GM23338 (cell line): ENCODE measurements at regions not wholly inside any gene's neighbourhood (a gene's known extent, or its start where the extent isn't known, plus 50 kb on each side); places are given as distances from the start of the nearest gene placed in this dataset.

Experiments used
- ATAC-seq: fragments of 200-7000 bp; cut with Tn5 transposase; 3 replicates; pipeline ENCODE4 v1.9.1; 2020
- DNase-seq: peaks from one replicate; pipeline ENCODE4 v3.0.0-alpha.2; 2015; ENCODE audit warnings: low spot score
- H2AFZ ChIP-seq: fragments of 200-600 bp; sonication (generic); 2 replicates; pipeline ENCODE4 v1.8.0; 2016; ENCODE audit warnings: antibody characterized with exemption, mild to moderate bottlenecking, moderate library complexity
- H3F3A ChIP-seq: fragments of 200-600 bp; sonication (generic); replicated peaks from 2 replicates; pipeline ENCODE4 v1.8.0; 2017; ENCODE audit warnings: antibody characterized with exemption, mixed run types, low read depth
- H3K27ac ChIP-seq: fragments of 200-600 bp; sonication (generic); 2 replicates; pipeline ENCODE4 v1.6.1; 2016; ENCODE audit warnings: low read depth
- H3K27me3 ChIP-seq: fragments of 200-600 bp; sonication (generic); 2 replicates; pipeline ENCODE4 v1.8.0; 2016; ENCODE audit warnings: mild to moderate bottlenecking, mixed run types, moderate library complexity; ENCODE audit not compliant: insufficient read depth
- H3K36me3 ChIP-seq: fragments of 200-600 bp; sonication (generic); 2 replicates; pipeline ENCODE4 v1.8.0; 2016; ENCODE audit warnings: mild to moderate bottlenecking; ENCODE audit not compliant: insufficient read depth
- H3K4me1 ChIP-seq: fragments of 200-600 bp; sonication (generic); 2 replicates; pipeline ENCODE4 v1.8.0; 2016; ENCODE audit warnings: mild to moderate bottlenecking, moderate library complexity; ENCODE audit not compliant: insufficient read depth
- H3K4me2 ChIP-seq: fragments of 200-600 bp; sonication (generic); 2 replicates; pipeline ENCODE4 v1.7.1; 2017; ENCODE audit warnings: mixed run types
- H3K4me3 ChIP-seq: fragments of 200-600 bp; sonication (generic); 2 replicates; pipeline ENCODE4 v1.6.1; 2016; ENCODE audit warnings: mixed run types
- H3K79me2 ChIP-seq: fragments of 200-600 bp; sonication (generic); replicated peaks from 2 replicates; pipeline ENCODE4 v1.8.0; 2017; ENCODE audit warnings: mild to moderate bottlenecking; ENCODE audit not compliant: insufficient read depth
- H3K9me2 ChIP-seq: fragments of 200-600 bp; sonication (generic); 2 replicates; pipeline ENCODE4 v1.8.0; 2017; ENCODE audit not compliant: insufficient read depth
- H4K20me1 ChIP-seq: fragments of 200-600 bp; sonication (generic); replicated peaks from 2 replicates; pipeline ENCODE4 v1.8.0; 2017; ENCODE audit warnings: mild to moderate bottlenecking; ENCODE audit not compliant: insufficient read depth
- H3K27ac Mint-ChIP-seq: 2 replicates; pipeline ENCODE4 v1.8.0; 2020; ENCODE audit warnings: inconsistent platforms, mild to moderate bottlenecking, moderate library complexity, mixed read lengths
- H3K27me3 Mint-ChIP-seq: 3 replicates; pipeline ENCODE4 v1.8.0; 2022; ENCODE audit warnings: low read depth, mild to moderate bottlenecking, moderate library complexity, mixed read lengths, inconsistent platforms; ENCODE audit not compliant: insufficient read depth, poor library complexity
- H3K36me3 Mint-ChIP-seq: 3 replicates; pipeline ENCODE4 v1.8.0; 2021; ENCODE audit warnings: low read depth, mild to moderate bottlenecking, inconsistent platforms, moderate library complexity, mixed read lengths
- H3K4me1 Mint-ChIP-seq: 3 replicates; pipeline ENCODE4 v1.8.0; 2020; ENCODE audit warnings: mild to moderate bottlenecking, inconsistent platforms, mixed read lengths
- H3K4me3 Mint-ChIP-seq: 3 replicates; pipeline ENCODE4 v1.8.0; 2021; ENCODE audit warnings: moderate library complexity, mild to moderate bottlenecking, inconsistent platforms, mixed read lengths
- H3K9me3 Mint-ChIP-seq: 3 replicates; pipeline ENCODE4 v1.8.0; 2020; ENCODE audit warnings: moderate library complexity, mild to moderate bottlenecking, inconsistent platforms, mixed read lengths
- CREB1 ChIP-seq: fragments of 250-450 bp; sonication (Bioruptor Pico); IDR thresholded peaks from 2 replicates; pipeline ENCODE4 v1.5.0; 2020; ENCODE audit warnings: low read depth, mild to moderate bottlenecking, moderate library complexity
- POLR2AphosphoS5 ChIP-seq: IDR thresholded peaks from 2 replicates; pipeline ENCODE4 v1.6.1; 2016; ENCODE audit warnings: antibody characterized with exemption, low read depth
- STAT1 ChIP-seq: IDR thresholded peaks from one replicate; pipeline ENCODE4 v1.6.1; 2016; ENCODE audit warnings: antibody characterized with exemption; ENCODE audit not compliant: unreplicated experiment
- ZNF331 ChIP-seq: fragments of 250-450 bp; sonication (Bioruptor Pico); IDR thresholded peaks from 2 replicates; pipeline ENCODE4 v1.5.0; 2020; ENCODE audit warnings: low read depth, mild to moderate bottlenecking, moderate library complexity
- TF ChIP-seq, protein P1 (sequence below): IDR thresholded peaks from 2 replicates; pipeline ENCODE4 v1.6.1; 2016; ENCODE audit warnings: antibody characterized with exemption
- TF ChIP-seq, protein P2 (sequence below): IDR thresholded peaks from one replicate; pipeline ENCODE4 v1.6.1; 2018; ENCODE audit warnings: antibody characterized with exemption; ENCODE audit not compliant: unreplicated experiment
- TF ChIP-seq, protein P3 (sequence below): fragments of 250-450 bp; sonication (Bioruptor Pico); IDR thresholded peaks from 2 replicates; pipeline ENCODE4 v1.5.0; 2020; ENCODE audit warnings: mild to moderate bottlenecking, moderate library complexity

DNA sequence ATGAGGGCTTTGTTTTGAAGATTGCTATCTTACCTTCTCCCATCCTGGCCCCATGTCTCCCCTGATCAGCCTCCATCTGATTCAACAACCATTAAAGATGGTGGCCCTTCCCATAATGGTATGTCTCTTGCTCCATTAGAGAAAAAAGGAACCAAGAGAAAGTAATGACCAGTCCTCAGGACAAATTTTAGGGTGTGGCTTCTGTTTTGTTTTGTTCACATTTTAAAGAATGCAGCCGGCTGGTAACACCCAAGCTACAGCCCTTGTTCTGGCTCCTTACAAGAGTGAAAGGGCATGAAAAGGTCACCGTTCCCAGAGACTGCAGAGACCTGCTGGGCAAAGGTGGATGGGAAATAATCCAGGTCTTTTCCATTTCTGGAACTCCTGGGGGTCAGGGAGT, 287.9 kb upstream of the NEBL start:
- H3K4me1 Mint-ChIP-seq: peaks cover 5% of the 10 kb centered on the region; the same call in 2 of the 3 replicates
- ATAC-seq: no peak
- Histone ChIP-seq H3K79me2 (no peaks in the 10 kb centered on the region), H3K36me3 (no peaks in the 10 kb centered on the region), H3K27me3 (no peaks in the 10 kb centered on the region), H4K20me1 (no peaks in the 10 kb centered on the region), H3K4me1 (no peaks in the 10 kb centered on the region; the same call in 1 of the 2 replicates), H3F3A (0 out of 2 replicates have a peak, but pooled peaks cover 4% of the 10 kb centered on the region), H2AFZ (no peak overlapping the region), H3K9me2 (no peaks in the 10 kb centered on the region), H3K4me2 (no peak overlapping the region), H3K4me3 (no peak overlapping the region), H3K27ac (no peak overlapping the region)
- TF ChIP-seq, protein P1, sequence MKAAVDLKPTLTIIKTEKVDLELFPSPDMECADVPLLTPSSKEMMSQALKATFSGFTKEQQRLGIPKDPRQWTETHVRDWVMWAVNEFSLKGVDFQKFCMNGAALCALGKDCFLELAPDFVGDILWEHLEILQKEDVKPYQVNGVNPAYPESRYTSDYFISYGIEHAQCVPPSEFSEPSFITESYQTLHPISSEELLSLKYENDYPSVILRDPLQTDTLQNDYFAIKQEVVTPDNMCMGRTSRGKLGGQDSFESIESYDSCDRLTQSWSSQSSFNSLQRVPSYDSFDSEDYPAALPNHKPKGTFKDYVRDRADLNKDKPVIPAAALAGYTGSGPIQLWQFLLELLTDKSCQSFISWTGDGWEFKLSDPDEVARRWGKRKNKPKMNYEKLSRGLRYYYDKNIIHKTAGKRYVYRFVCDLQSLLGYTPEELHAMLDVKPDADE: no peak
- TF ChIP-seq, protein P2, sequence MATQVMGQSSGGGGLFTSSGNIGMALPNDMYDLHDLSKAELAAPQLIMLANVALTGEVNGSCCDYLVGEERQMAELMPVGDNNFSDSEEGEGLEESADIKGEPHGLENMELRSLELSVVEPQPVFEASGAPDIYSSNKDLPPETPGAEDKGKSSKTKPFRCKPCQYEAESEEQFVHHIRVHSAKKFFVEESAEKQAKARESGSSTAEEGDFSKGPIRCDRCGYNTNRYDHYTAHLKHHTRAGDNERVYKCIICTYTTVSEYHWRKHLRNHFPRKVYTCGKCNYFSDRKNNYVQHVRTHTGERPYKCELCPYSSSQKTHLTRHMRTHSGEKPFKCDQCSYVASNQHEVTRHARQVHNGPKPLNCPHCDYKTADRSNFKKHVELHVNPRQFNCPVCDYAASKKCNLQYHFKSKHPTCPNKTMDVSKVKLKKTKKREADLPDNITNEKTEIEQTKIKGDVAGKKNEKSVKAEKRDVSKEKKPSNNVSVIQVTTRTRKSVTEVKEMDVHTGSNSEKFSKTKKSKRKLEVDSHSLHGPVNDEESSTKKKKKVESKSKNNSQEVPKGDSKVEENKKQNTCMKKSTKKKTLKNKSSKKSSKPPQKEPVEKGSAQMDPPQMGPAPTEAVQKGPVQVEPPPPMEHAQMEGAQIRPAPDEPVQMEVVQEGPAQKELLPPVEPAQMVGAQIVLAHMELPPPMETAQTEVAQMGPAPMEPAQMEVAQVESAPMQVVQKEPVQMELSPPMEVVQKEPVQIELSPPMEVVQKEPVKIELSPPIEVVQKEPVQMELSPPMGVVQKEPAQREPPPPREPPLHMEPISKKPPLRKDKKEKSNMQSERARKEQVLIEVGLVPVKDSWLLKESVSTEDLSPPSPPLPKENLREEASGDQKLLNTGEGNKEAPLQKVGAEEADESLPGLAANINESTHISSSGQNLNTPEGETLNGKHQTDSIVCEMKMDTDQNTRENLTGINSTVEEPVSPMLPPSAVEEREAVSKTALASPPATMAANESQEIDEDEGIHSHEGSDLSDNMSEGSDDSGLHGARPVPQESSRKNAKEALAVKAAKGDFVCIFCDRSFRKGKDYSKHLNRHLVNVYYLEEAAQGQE: no peak
- TF ChIP-seq CREB1 (CRISPR knock-in tag): no peak
- TF ChIP-seq STAT1: no peak
- no peak for TF ChIP-seq POLR2AphosphoS5
- TF ChIP-seq, protein P3, sequence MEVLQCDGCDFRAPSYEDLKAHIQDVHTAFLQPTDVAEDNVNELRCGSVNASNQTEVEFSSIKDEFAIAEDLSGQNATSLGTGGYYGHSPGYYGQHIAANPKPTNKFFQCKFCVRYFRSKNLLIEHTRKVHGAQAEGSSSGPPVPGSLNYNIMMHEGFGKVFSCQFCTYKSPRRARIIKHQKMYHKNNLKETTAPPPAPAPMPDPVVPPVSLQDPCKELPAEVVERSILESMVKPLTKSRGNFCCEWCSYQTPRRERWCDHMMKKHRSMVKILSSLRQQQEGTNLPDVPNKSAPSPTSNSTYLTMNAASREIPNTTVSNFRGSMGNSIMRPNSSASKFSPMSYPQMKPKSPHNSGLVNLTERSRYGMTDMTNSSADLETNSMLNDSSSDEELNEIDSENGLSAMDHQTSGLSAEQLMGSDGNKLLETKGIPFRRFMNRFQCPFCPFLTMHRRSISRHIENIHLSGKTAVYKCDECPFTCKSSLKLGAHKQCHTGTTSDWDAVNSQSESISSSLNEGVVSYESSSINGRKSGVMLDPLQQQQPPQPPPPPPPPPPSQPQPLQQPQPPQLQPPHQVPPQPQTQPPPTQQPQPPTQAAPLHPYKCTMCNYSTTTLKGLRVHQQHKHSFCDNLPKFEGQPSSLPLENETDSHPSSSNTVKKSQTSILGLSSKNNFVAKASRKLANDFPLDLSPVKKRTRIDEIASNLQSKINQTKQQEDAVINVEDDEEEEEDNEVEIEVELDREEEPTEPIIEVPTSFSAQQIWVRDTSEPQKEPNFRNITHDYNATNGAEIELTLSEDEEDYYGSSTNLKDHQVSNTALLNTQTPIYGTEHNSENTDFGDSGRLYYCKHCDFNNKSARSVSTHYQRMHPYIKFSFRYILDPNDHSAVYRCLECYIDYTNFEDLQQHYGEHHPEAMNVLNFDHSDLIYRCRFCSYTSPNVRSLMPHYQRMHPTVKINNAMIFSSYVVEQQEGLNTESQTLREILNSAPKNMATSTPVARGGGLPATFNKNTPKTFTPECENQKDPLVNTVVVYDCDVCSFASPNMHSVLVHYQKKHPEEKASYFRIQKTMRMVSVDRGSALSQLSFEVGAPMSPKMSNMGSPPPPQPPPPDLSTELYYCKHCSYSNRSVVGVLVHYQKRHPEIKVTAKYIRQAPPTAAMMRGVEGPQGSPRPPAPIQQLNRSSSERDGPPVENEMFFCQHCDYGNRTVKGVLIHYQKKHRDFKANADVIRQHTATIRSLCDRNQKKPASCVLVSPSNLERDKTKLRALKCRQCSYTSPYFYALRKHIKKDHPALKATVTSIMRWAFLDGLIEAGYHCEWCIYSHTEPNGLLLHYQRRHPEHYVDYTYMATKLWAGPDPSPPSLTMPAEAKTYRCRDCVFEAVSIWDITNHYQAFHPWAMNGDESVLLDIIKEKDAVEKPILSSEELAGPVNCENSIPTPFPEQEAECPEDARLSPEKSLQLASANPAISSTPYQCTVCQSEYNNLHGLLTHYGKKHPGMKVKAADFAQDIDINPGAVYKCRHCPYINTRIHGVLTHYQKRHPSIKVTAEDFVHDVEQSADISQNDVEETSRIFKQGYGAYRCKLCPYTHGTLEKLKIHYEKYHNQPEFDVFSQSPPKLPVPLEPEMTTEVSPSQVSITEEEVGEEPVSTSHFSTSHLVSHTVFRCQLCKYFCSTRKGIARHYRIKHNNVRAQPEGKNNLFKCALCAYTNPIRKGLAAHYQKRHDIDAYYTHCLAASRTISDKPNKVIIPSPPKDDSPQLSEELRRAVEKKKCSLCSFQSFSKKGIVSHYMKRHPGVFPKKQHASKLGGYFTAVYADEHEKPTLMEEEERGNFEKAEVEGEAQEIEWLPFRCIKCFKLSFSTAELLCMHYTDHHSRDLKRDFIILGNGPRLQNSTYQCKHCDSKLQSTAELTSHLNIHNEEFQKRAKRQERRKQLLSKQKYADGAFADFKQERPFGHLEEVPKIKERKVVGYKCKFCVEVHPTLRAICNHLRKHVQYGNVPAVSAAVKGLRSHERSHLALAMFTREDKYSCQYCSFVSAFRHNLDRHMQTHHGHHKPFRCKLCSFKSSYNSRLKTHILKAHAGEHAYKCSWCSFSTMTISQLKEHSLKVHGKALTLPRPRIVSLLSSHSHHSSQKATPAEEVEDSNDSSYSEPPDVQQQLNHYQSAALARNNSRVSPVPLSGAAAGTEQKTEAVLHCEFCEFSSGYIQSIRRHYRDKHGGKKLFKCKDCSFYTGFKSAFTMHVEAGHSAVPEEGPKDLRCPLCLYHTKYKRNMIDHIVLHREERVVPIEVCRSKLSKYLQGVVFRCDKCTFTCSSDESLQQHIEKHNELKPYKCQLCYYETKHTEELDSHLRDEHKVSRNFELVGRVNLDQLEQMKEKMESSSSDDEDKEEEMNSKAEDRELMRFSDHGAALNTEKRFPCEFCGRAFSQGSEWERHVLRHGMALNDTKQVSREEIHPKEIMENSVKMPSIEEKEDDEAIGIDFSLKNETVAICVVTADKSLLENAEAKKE (CRISPR knock-in tag): no peak
- no peak for TF ChIP-seq ZNF331 (CRISPR knock-in tag)
- no peak for DNase-seq
- peaks cover 4% of the 10 kb centered on the region for H3K27me3 Mint-ChIP-seq
- peaks cover 5% of the 10 kb centered on the region; the same call in 2 of the 3 replicates for H3K36me3 Mint-ChIP-seq
- peaks cover 8% of the 10 kb centered on the region for H3K9me3 Mint-ChIP-seq
- H3K4me3 Mint-ChIP-seq: no peak overlapping the region
- no peak overlapping the region for H3K27ac Mint-ChIP-seq
